SK-N-MC (cell line): ENCODE measurements at regions not wholly inside any gene's neighbourhood (a gene's known extent, or its start where the extent isn't known, plus 50 kb on each side); places are given as distances from the start of the nearest gene placed in this dataset.
"Not testable (repeated sequence)": the region's sequence is repeated elsewhere in the genome, so short reads cannot be mapped to it uniquely, and the experiment has no call there.

Experiments used
- DNase-seq: peaks from one replicate; pipeline ENCODE4 v3.0.0-alpha.2; 2011; ENCODE audit warnings: low read depth, low spot score
- H3K27ac ChIP-seq: fragments of 200-600 bp; sonication (generic); 2 replicates; pipeline ENCODE4 v1.5.1; 2016; ENCODE audit warnings: mixed run types
- H3K36me3 ChIP-seq: fragments of 200-600 bp; sonication (generic); 2 replicates; pipeline ENCODE4 v1.6.1; 2017; ENCODE audit warnings: antibody characterized with exemption, low read length, mixed read lengths; ENCODE audit not compliant: insufficient read depth
- H3K4me3 ChIP-seq: fragments of 200-600 bp; sonication (generic); 2 replicates; pipeline ENCODE4 v1.5.1; 2016
- H3K9ac ChIP-seq: fragments of 200-600 bp; sonication (generic); 2 replicates; pipeline ENCODE4 v1.8.0; 2017; ENCODE audit warnings: mixed run types, mixed read lengths; ENCODE audit not compliant: insufficient read length
- H3K9me3 ChIP-seq: fragments of 200-600 bp; sonication (generic); 2 replicates; pipeline ENCODE4 v1.6.1; 2017; ENCODE audit warnings: low read depth, mild to moderate bottlenecking, antibody characterized with exemption, low read length, moderate library complexity, mixed read lengths
- EZH2 ChIP-seq: fragments of 200-600 bp; sonication (generic); IDR thresholded peaks from one replicate; pipeline ENCODE4 v1.6.1; 2017; ENCODE audit warnings: antibody characterized with exemption
- FOXP2 ChIP-seq: optimal IDR thresholded peaks from 2 replicates; pipeline ENCODE3; 2011; ENCODE audit warnings: mild to moderate bottlenecking, moderate library complexity; ENCODE audit not compliant: insufficient read depth; ENCODE audit errors: extremely low read length, control extremely low read depth
- POLR2AphosphoS5 ChIP-seq: IDR thresholded peaks from 2 replicates; pipeline ENCODE4 v1.6.1; 2012; ENCODE audit warnings: mild to moderate bottlenecking, low read depth, low read length, borderline replicate concordance

DNA sequence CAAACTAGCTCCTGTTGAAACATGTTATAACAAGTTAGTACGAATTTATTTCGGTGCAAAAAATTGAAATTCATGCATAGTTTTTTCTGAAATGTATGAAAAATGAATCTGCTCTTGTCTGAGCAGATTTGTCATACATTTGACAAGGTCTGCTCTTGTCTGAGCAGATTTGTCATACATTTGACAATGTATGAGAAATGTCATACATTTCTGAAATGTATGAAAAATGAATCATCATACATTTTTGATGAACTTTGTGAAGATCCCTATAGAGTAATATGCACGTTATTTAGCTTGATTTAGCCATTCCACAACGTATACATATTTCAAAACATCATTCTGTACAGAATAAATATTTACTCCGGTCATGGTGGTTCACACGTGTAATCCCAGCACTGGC lies 85.9 kb upstream of the PARP8 start:
- TF ChIP-seq POLR2AphosphoS5 (no peak), EZH2 (no peak), FOXP2 (no peak)
- H3K4me3 ChIP-seq = no peak overlapping the region
- no peak for DNase-seq
- H3K36me3 ChIP-seq = no peaks in the 10 kb centered on the region
- H3K9ac ChIP-seq = no peak overlapping the region
- H3K9me3 ChIP-seq = no peaks in the 10 kb centered on the region
- H3K27ac ChIP-seq = no peak overlapping the region

DNA sequence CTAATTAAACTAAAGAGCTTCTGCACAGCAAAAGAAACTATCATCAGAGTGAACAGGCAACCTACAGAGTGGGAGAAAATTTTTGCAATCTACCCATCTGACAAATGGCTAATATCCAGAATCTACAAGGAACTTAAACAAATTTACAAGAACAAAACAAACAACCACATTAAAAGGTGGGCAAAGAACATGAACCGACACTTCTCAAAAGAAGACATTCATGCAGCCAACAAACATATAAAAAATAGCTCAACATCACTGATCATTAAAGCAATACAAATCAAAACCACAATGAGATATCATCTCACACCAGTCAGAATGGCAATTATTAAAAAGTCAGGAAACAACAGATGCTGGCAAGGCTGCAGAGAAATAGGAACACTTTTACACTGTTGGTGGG lies 84.6 kb upstream of the PARP8 start:
- not testable (repeated sequence) for H3K9me3 ChIP-seq, H3K4me3 ChIP-seq, DNase-seq, H3K27ac ChIP-seq, H3K9ac ChIP-seq, H3K36me3 ChIP-seq

DNA sequence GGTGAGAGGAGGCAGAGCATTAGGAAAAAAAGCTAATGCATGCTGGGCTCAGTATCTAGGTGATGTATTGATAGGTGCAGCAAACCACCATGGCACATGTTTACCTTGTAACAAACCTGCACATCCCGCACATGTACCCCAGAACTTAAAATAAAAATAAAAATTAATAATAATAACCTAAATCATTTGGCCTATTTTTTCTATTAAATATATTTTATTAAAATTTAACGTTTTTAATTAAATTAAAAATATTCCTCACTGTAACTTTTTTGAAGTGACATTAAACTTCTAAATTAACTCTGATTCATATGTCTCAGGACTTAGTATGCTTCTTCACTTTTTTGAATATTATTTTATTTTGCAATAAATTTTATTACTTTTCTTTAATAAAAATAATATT lies 83.7 kb upstream of the PARP8 start:
- no peak overlapping the region for H3K4me3 ChIP-seq
- H3K9ac ChIP-seq = no peak overlapping the region
- DNase-seq = no peak
- H3K9me3 ChIP-seq = no peaks in the 10 kb centered on the region
- H3K27ac ChIP-seq = no peak overlapping the region
- TF ChIP-seq FOXP2 = no peak
- TF ChIP-seq POLR2AphosphoS5 = no peak
- no peak for TF ChIP-seq EZH2
- H3K36me3 ChIP-seq = no peaks in the 10 kb centered on the region

DNA sequence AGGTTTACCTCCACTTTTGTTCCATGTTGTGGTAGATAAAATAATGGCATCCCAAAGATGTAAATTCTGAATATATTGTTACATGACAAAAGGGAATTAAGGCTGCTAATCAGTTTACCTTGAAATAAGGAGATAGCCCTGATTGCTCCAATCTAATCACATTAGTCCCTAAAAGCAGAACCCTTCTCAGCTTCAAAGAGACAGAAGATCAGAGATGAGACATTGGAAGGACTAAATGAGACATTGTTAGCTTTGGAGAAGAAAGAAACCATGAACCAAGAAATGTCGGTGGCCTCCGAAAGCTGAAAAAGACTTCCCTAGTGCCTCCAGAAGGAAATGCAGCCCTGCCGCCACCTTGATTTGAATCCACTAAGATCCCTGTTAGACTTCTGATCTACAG lies 82.8 kb upstream of the PARP8 start:
- H3K9me3 ChIP-seq = no peaks in the 10 kb centered on the region
- H3K4me3 ChIP-seq = no peak overlapping the region
- TF ChIP-seq POLR2AphosphoS5 (no peak), FOXP2 (no peak)
- DNase-seq = no peak
- H3K9ac ChIP-seq = no peak overlapping the region
- no peaks in the 10 kb centered on the region for H3K36me3 ChIP-seq
- no peak overlapping the region for H3K27ac ChIP-seq

DNA sequence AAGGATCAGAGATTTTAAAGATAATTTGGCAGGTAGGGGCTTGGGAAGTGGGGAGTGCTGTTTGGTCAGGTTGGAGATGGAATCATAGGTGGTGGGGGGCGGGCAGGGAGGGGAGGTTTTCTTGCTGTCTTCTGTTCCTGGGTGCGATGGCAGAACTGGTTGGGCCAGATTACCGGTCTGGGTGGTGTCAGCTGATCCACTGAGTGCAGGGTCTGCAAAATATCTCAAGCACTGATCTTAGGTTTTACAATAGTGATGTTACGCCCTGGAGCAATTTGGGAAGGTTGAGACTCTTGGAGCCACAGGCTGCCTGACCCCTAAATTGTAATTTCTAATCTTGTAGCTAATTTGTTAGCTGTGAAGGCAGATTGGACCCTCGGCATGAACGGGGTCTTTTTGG lies 78.0 kb upstream of the PARP8 start:
- not testable (repeated sequence) for H3K4me3 ChIP-seq, H3K36me3 ChIP-seq, H3K9me3 ChIP-seq, H3K9ac ChIP-seq, DNase-seq, H3K27ac ChIP-seq

DNA sequence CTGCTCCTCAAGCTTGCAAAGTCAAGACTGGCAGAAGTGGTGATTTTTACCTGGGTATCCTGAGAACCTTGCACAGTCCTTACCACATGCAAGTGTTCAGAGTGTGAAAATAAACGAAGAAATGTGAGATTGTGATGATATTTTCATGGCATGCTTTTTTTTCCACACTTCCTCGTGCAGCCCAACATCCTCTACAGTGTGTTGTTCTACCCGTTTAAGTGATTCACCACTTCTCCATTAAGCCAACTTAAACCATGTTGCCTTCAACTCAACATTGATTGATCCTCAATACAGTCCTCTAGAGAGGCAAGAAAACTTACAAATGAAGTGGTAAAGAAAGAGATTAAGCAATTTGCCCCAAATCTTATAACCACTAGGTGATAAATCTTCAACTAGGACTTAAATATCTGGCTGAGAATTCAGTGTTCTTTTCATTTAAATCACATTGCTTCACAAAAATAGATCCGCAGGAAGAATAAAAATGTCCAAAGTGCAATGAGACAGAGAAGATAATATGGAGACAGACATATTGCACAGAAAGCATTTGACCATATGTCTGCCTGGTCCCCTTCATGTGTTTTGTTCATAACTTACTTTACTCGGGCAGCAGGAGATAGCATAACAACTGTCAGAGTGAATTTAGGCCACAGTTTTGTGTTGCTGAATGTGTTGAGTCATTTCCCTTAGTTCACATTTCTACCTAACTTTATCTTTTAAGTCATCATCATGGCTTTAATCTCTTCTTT lies 75.8 kb upstream of the PARP8 start:
- not testable (repeated sequence) for H3K9me3 ChIP-seq, DNase-seq, H3K36me3 ChIP-seq, H3K4me3 ChIP-seq, H3K9ac ChIP-seq, H3K27ac ChIP-seq

DNA sequence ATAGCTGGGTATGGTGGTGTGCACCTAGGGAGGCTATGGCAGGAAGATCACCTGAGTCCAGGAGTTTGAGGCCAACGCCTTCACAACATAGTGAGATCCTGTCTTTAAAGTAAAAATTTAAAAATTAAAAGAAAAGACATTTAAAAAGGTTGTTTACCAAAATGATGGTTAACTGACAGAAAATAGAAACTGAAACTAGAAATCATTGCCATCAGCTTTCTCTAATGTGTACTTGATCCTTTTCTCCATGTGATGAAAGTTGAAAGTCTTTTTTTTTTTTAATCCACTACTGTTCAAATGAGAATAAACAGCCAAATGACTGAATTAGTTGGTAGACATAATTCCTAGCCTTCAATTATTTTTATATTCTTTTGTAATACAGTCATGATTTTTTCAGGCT lies 75.1 kb upstream of the PARP8 start:
- H3K9ac ChIP-seq, H3K9me3 ChIP-seq, H3K4me3 ChIP-seq, H3K36me3 ChIP-seq, DNase-seq, H3K27ac ChIP-seq: not testable (repeated sequence)

DNA sequence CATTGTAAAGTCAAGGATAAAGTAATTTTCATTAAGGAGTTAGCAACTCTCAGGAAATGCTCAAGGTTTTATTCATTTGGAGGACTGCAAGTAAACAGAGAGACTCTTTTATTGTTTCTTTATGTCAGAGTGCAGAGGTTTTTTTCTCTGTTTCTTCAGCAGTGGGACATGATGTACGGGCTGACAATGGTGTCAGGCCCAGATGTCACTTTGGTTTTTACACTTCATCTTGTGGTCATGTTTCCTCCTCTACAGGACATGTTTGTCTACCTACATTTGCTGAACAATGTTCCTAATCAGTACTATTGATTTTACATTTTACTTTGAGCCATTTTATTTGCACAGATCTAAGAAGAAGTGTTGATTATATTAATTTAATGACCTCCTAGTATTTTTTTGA lies 72.8 kb upstream of the PARP8 start:
- no peaks in the 10 kb centered on the region for H3K36me3 ChIP-seq
- no peak overlapping the region for H3K9ac ChIP-seq
- H3K9me3 ChIP-seq = no peaks in the 10 kb centered on the region
- H3K27ac ChIP-seq = no peak overlapping the region
- no peak overlapping the region for H3K4me3 ChIP-seq
- DNase-seq = no peak
- no peak for TF ChIP-seq EZH2
- TF ChIP-seq FOXP2 = no peak
- no peak for TF ChIP-seq POLR2AphosphoS5

DNA sequence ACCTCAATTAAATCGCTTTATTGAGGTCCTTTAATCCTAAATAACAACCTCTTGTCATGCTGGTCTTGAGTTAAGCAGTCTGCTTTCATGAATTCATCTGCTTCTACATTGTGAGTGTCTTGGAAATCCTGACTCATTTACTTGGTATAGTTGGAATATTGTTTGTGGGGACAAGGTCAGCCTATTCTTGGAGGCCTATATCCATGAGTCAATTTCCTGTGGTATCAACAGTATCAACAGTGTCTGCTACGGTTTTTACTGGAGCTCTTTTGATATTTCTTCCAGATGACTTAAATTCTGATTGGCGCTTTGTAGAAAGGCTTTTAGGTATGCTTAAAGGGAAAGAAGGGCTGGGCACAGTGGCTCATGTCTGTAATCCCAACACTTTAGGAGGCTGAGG lies 71.2 kb upstream of the PARP8 start:
- Histone ChIP-seq H3K9ac (no peak overlapping the region), H3K27ac (no peak overlapping the region), H3K9me3 (no peaks in the 10 kb centered on the region), H3K36me3 (no peaks in the 10 kb centered on the region), H3K4me3 (no peak overlapping the region)
- no peak for DNase-seq
- no peak for TF ChIP-seq FOXP2
- no peak for TF ChIP-seq POLR2AphosphoS5
- no peak for TF ChIP-seq EZH2

DNA sequence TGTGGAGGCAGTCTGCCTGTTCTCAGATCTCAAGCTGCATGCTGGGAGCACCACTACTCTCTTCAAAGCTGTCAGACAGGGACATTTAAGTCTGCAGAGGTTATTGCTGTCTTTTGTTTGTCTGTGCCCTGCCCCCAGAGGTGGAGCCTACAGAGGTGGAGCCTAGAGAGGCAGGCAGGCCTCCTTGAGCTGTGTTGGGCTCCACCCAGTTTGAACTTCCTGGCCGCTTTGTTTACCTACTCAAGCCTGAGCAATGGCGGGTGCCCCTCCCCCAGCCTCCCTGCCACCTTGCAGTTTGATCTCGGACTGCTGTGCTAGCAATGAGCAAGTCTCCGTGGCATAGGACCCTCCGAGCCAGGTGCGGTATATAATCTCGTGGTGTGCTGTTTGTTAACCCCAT lies 64.9 kb upstream of the PARP8 start:
- not testable (repeated sequence) for DNase-seq, H3K9me3 ChIP-seq, H3K27ac ChIP-seq, H3K4me3 ChIP-seq, H3K36me3 ChIP-seq, H3K9ac ChIP-seq
